Hepatocyte (in vitro differentiated cells): ENCODE measurements at regions not wholly inside any gene's neighbourhood (a gene's known extent, or its start where the extent isn't known, plus 50 kb on each side); places are given as distances from the start of the nearest gene placed in this dataset.

Source experiments
- DNase-seq: peaks from one replicate; pipeline ENCODE4 v3.0.0-alpha.2; 2016; ENCODE audit warnings: low spot score
- H2AFZ ChIP-seq: fragments of 200-600 bp; sonication (generic); 2 replicates; pipeline ENCODE4 v1.6.0; 2016; ENCODE audit warnings: antibody characterized with exemption, mild to moderate bottlenecking
- H3K27ac ChIP-seq: fragments of 200-600 bp; sonication (generic); 2 replicates; pipeline ENCODE4 v1.5.1; 2016; ENCODE audit warnings: mild to moderate bottlenecking
- H3K27me3 ChIP-seq: fragments of 200-600 bp; sonication (generic); 2 replicates; pipeline ENCODE4 v1.6.1; 2016
- H3K36me3 ChIP-seq: fragments of 200-600 bp; sonication (generic); replicated peaks from 2 replicates; pipeline ENCODE4 v1.5.1; 2016; ENCODE audit warnings: low read depth; ENCODE audit not compliant: insufficient read depth
- H3K4me1 ChIP-seq: fragments of 200-600 bp; sonication (generic); 2 replicates; pipeline ENCODE4 v1.5.1; 2016; ENCODE audit warnings: mild to moderate bottlenecking, moderate library complexity; ENCODE audit not compliant: insufficient read depth
- H3K4me2 ChIP-seq: fragments of 200-600 bp; sonication (generic); 2 replicates; pipeline ENCODE4 v1.6.0; 2016
- H3K4me3 ChIP-seq: fragments of 200-600 bp; sonication (generic); 2 replicates; pipeline ENCODE4 v1.5.1; 2016; ENCODE audit warnings: mild to moderate bottlenecking
- H3K79me2 ChIP-seq: fragments of 200-600 bp; sonication (generic); 2 replicates; pipeline ENCODE4 v1.6.0; 2017; ENCODE audit warnings: mild to moderate bottlenecking
- H3K9me2 ChIP-seq: fragments of 200-600 bp; sonication (generic); replicated peaks from 2 replicates; pipeline ENCODE4 v1.6.0; 2017; ENCODE audit warnings: mild to moderate bottlenecking; ENCODE audit not compliant: insufficient read depth
- H3K9me3 ChIP-seq: fragments of 200-600 bp; sonication (generic); 2 replicates; pipeline ENCODE4 v1.5.1; 2016; ENCODE audit warnings: low read depth, mild to moderate bottlenecking
- H4K20me1 ChIP-seq: fragments of 200-600 bp; sonication (generic); 2 replicates; pipeline ENCODE4 v1.6.0; 2016; ENCODE audit warnings: mild to moderate bottlenecking; ENCODE audit not compliant: insufficient read depth, poor library complexity, severe bottlenecking
- EZH2 ChIP-seq: fragments of 200-600 bp; sonication (generic); IDR thresholded peaks from 2 replicates; pipeline ENCODE4 v1.6.1; 2016; ENCODE audit warnings: antibody characterized with exemption, mild to moderate bottlenecking, borderline replicate concordance
- EZH2phosphoT487 ChIP-seq: fragments of 200-600 bp; sonication (generic); IDR thresholded peaks from one replicate; pipeline ENCODE4 v1.6.1; 2018; ENCODE audit warnings: antibody characterized with exemption, mild to moderate bottlenecking, low read depth, moderate library complexity; ENCODE audit not compliant: unreplicated experiment, severe bottlenecking
- WGBS: methylation state at CpG from one replicate; pipeline ENCODE4 v1.1.6; 2016; ENCODE audit warnings: low lambda C conversion rate; ENCODE audit errors: missing lambda C conversion rate; 5-methylcytosine and 5-hydroxymethylcytosine counted together
- TF ChIP-seq, protein P1 (sequence below): fragments of 200-600 bp; sonication (generic); IDR thresholded peaks from 2 replicates; pipeline ENCODE4 v1.5.1; 2016; ENCODE audit warnings: antibody characterized with exemption, mild to moderate bottlenecking; ENCODE audit not compliant: poor library complexity

DNA sequence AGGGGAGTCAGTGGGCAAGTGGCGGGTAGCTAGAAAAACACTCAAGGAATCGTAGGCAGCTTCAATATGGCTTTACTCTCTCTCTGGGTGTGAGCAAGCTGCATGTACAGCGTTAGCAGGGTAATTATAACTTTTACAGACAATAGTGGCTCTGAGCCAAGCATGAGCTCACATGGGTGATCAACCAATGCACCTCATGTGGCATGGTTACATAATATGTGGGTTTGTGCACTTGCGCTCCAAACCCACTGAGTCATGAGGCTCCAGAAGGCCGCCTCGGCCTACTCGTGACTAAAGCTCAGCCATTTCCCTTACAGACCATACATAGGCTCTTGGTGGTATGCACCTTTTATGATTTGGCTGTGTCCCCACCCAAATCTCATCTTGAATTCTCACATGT is 78.4 kb upstream of the FBXL4 start:
- no peaks in the 10 kb centered on the region for H3K4me1 ChIP-seq
- H4K20me1 ChIP-seq, result no peaks in the 10 kb centered on the region
- no peak overlapping the region for H3K4me3 ChIP-seq
- WGBS, result 90% methylated on average over 7 of the region's 7 CpGs
- no peaks in the 10 kb centered on the region for H3K9me3 ChIP-seq
- TF ChIP-seq EZH2 (no peak), EZH2phosphoT487 (no peak)
- TF ChIP-seq, protein P1, sequence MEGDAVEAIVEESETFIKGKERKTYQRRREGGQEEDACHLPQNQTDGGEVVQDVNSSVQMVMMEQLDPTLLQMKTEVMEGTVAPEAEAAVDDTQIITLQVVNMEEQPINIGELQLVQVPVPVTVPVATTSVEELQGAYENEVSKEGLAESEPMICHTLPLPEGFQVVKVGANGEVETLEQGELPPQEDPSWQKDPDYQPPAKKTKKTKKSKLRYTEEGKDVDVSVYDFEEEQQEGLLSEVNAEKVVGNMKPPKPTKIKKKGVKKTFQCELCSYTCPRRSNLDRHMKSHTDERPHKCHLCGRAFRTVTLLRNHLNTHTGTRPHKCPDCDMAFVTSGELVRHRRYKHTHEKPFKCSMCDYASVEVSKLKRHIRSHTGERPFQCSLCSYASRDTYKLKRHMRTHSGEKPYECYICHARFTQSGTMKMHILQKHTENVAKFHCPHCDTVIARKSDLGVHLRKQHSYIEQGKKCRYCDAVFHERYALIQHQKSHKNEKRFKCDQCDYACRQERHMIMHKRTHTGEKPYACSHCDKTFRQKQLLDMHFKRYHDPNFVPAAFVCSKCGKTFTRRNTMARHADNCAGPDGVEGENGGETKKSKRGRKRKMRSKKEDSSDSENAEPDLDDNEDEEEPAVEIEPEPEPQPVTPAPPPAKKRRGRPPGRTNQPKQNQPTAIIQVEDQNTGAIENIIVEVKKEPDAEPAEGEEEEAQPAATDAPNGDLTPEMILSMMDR, result no peak
- DNase-seq, result no peak
- no peak overlapping the region for H2AFZ ChIP-seq
- no peak overlapping the region for H3K4me2 ChIP-seq
- H3K79me2 ChIP-seq, result no peaks in the 10 kb centered on the region
- no peaks in the 10 kb centered on the region for H3K27me3 ChIP-seq
- no peaks in the 10 kb centered on the region for H3K9me2 ChIP-seq
- no peak overlapping the region for H3K27ac ChIP-seq
- H3K36me3 ChIP-seq, result no peaks in the 10 kb centered on the region

DNA sequence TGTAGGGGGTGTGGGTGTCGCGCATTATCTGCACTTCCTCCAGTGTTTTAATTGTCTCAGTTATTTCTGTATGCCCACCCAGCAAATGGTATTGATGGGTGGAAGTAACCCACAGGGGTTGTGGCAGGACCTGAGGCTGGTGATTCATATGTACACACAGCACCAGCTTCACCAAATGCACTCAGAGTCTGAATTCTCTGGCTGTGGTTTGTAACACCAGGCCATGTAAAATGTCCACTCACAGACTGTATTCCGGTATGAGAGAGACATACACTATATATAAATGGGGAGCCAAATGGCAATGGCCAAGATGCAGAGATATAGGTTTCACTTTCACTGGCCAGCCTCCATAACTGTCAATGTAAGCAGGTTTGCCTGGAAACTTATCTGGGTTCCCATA is 76.3 kb upstream of the FBXL4 start:
- Histone ChIP-seq H3K9me2 (no peaks in the 10 kb centered on the region), H3K36me3 (no peaks in the 10 kb centered on the region), H4K20me1 (no peaks in the 10 kb centered on the region), H3K27ac (no peak overlapping the region), H2AFZ (no peak overlapping the region), H3K79me2 (no peaks in the 10 kb centered on the region), H3K4me1 (no peaks in the 10 kb centered on the region), H3K4me2 (no peak overlapping the region), H3K4me3 (no peak overlapping the region), H3K27me3 (no peaks in the 10 kb centered on the region), H3K9me3 (no peaks in the 10 kb centered on the region)
- 96% methylated on average over 3 of the region's 3 CpGs for WGBS
- TF ChIP-seq EZH2phosphoT487 (no peak), EZH2 (no peak)
- TF ChIP-seq, protein P1, result no peak
- DNase-seq, result no peak

DNA sequence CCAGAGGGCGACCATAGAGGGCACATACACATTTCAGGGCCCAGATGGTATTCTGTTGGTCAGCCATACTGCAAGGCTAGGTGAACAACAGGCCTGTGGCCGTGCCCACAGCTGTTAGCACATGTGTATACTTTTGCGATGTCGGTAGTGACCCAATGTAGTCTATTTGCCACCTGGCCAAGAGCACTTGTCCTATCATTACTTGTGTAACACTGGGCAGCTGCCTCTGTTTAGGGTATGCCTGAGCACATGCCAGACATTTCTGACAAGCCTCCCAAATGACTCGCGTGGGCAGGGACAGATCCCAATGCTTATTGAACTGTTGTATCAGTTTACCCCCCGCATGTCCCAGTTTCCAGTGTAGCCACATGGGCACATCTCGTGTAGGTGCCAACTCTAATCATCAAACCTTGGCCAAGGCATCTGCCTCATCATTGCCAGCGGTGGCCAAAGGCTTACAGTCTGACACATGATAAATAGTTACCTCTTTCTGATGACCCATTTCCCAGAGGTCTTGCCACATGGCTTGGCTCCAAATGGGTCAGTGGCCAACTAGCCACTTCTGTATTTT is 74.4 kb upstream of the FBXL4 start:
- no peaks in the 10 kb centered on the region for H3K79me2 ChIP-seq
- no peaks in the 10 kb centered on the region for H3K4me1 ChIP-seq
- H3K4me3 ChIP-seq, result no peak overlapping the region
- H3K27ac ChIP-seq, result no peak overlapping the region
- no peak overlapping the region for H2AFZ ChIP-seq
- no peaks in the 10 kb centered on the region for H3K9me3 ChIP-seq
- H3K4me2 ChIP-seq, result no peak overlapping the region
- WGBS, result 82% methylated on average over 9 of the region's 9 CpGs
- DNase-seq, result no peak
- no peaks in the 10 kb centered on the region for H3K27me3 ChIP-seq
- TF ChIP-seq EZH2, result no peak
- TF ChIP-seq, protein P1, result no peak
- TF ChIP-seq EZH2phosphoT487, result no peak
- H3K9me2 ChIP-seq, result no peaks in the 10 kb centered on the region
- no peaks in the 10 kb centered on the region for H4K20me1 ChIP-seq
- H3K36me3 ChIP-seq, result no peaks in the 10 kb centered on the region

DNA sequence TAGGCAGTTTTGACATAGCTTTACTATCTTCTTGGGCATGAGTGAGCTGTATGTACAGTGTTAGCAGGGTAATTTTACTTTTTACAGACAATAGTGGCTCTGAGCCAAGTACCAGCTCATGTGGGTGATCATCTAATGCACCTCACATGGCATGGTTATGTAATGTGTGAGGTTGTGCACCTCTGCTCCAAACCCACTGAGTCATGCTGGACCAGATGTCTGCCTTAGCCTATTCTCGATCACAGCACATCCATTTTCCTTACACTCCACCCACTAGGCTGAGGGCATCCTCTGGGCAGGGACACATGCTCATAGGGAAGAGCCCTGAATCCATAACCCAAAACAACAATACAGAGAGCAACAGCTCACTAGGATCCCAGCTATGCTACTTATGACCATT is 71.6 kb upstream of the FBXL4 start:
- Histone ChIP-seq H3K27me3 (no peaks in the 10 kb centered on the region), H3K9me3 (no peaks in the 10 kb centered on the region), H3K9me2 (no peaks in the 10 kb centered on the region), H3K27ac (no peak overlapping the region), H2AFZ (no peak overlapping the region), H3K79me2 (no peaks in the 10 kb centered on the region), H3K4me2 (no peak overlapping the region), H4K20me1 (no peaks in the 10 kb centered on the region), H3K36me3 (no peaks in the 10 kb centered on the region), H3K4me3 (no peak overlapping the region), H3K4me1 (no peaks in the 10 kb centered on the region)
- TF ChIP-seq EZH2, result no peak
- TF ChIP-seq, protein P1, result no peak
- no peak for TF ChIP-seq EZH2phosphoT487
- no peak for DNase-seq
- WGBS, result 100% methylated on average over 1 of the region's 1 CpG
